ENCODE measurements at regions not wholly inside any gene's neighbourhood (a gene's known extent, or its start where the extent isn't known, plus 50 kb on each side); places are given as distances from the start of the nearest gene placed in this dataset.
"Not testable (repeated sequence)": the region's sequence is repeated elsewhere in the genome, so short reads cannot be mapped to it uniquely, and the experiment has no call there.

GRCh38 chr20:54733687-54734086 lies 258.3 kb downstream of the DOK5 start:
- DNase-seq, result no peak
- in situ Hi-C loops (cut with HindIII; ENCODE audit: low pct_ligation_motif_present, low pct_unique_long_range_greater_than_20kb, low sequenced_read_pairs), result no loop called here

GRCh38 chr20:54727490-54727889 lies 252.1 kb downstream of the DOK5 start:
- in situ Hi-C loops (cut with HindIII; ENCODE audit: low pct_ligation_motif_present, low pct_unique_long_range_greater_than_20kb, low sequenced_read_pairs), result no loop called here
- no peak for DNase-seq

GRCh38 chr20:54726687-54727300 lies 251.4 kb downstream of the DOK5 start:
- DNase-seq, result no peak
- in situ Hi-C loops (cut with HindIII; ENCODE audit: low pct_ligation_motif_present, low pct_unique_long_range_greater_than_20kb, low sequenced_read_pairs), result no loop called here

GRCh38 chr20:54725266-54725665 lies 249.9 kb downstream of the DOK5 start:
- in situ Hi-C loops (cut with HindIII; ENCODE audit: low pct_ligation_motif_present, low pct_unique_long_range_greater_than_20kb, low sequenced_read_pairs); DNase-seq: not testable (repeated sequence)

GRCh38 chr20:54723723-54724122 lies 248.3 kb downstream of the DOK5 start:
- in situ Hi-C loops (cut with HindIII; ENCODE audit: low pct_ligation_motif_present, low pct_unique_long_range_greater_than_20kb, low sequenced_read_pairs), result no loop called here
- no peak for DNase-seq

- no peak for DNase-seq
- in situ Hi-C loops (cut with HindIII; ENCODE audit: low pct_ligation_motif_present, low pct_unique_long_range_greater_than_20kb, low sequenced_read_pairs), result no loop called here
Observed at GRCh38 chr20:54717983-54718382, 242.6 kb downstream of the DOK5 start.

GRCh38 chr20:54716790-54717189 lies 241.4 kb downstream of the DOK5 start:
- DNase-seq, result no peak
- in situ Hi-C loops (cut with HindIII; ENCODE audit: low pct_ligation_motif_present, low pct_unique_long_range_greater_than_20kb, low sequenced_read_pairs), result no loop called here

- DNase-seq, result no peak
- in situ Hi-C loops (cut with HindIII; ENCODE audit: low pct_ligation_motif_present, low pct_unique_long_range_greater_than_20kb, low sequenced_read_pairs), result no loop called here
Observed at GRCh38 chr20:54716174-54716747, 240.9 kb downstream of the DOK5 start.

- in situ Hi-C loops (cut with HindIII; ENCODE audit: low pct_ligation_motif_present, low pct_unique_long_range_greater_than_20kb, low sequenced_read_pairs), result no loop called here
- DNase-seq, result no peak
Observed at GRCh38 chr20:54714817-54715216, 239.4 kb downstream of the DOK5 start.

GRCh38 chr20:54713727-54714126 lies 238.3 kb downstream of the DOK5 start:
- in situ Hi-C loops (cut with HindIII; ENCODE audit: low pct_ligation_motif_present, low pct_unique_long_range_greater_than_20kb, low sequenced_read_pairs), result no loop called here

GRCh38 chr20:54711071-54711470 lies 235.7 kb downstream of the DOK5 start:
- in situ Hi-C loops (cut with HindIII; ENCODE audit: low pct_ligation_motif_present, low pct_unique_long_range_greater_than_20kb, low sequenced_read_pairs), result no loop called here
- no peak for DNase-seq

More at GRCh38 chr20:54713727-54714126, 238.3 kb downstream of the DOK5 start:
- DNase-seq, result no peak

- no peak for DNase-seq
- in situ Hi-C loops (cut with HindIII; ENCODE audit: low pct_ligation_motif_present, low pct_unique_long_range_greater_than_20kb, low sequenced_read_pairs), result no loop called here
Observed at GRCh38 chr20:54710341-54710740, 234.9 kb downstream of the DOK5 start.

- in situ Hi-C loops (cut with HindIII; ENCODE audit: low pct_ligation_motif_present, low pct_unique_long_range_greater_than_20kb, low sequenced_read_pairs), result no loop called here
- no peak for DNase-seq
Observed at GRCh38 chr20:54708229-54708628, 232.8 kb downstream of the DOK5 start.

GRCh38 chr20:54707801-54708200 lies 232.4 kb downstream of the DOK5 start:
- DNase-seq, result no peak
- in situ Hi-C loops (cut with HindIII; ENCODE audit: low pct_ligation_motif_present, low pct_unique_long_range_greater_than_20kb, low sequenced_read_pairs), result no loop called here

- in situ Hi-C loops (cut with HindIII; ENCODE audit: low pct_ligation_motif_present, low pct_unique_long_range_greater_than_20kb, low sequenced_read_pairs), result no loop called here
- DNase-seq, result no peak
Observed at GRCh38 chr20:54706581-54706980, 231.2 kb downstream of the DOK5 start.

GRCh38 chr20:54704032-54704635 lies 228.7 kb downstream of the DOK5 start:
- in situ Hi-C loops (cut with HindIII; ENCODE audit: low pct_ligation_motif_present, low pct_unique_long_range_greater_than_20kb, low sequenced_read_pairs), result no loop called here
- DNase-seq, result no peak

Data from ACHN (cell line).